HG03378 (cell line): ENCODE measurements at regions not wholly inside any gene's neighbourhood (a gene's known extent, or its start where the extent isn't known, plus 50 kb on each side); places are given as distances from the start of the nearest gene placed in this dataset.
"Not testable (repeated sequence)": the region's sequence is repeated elsewhere in the genome, so short reads cannot be mapped to it uniquely, and the experiment has no call there.

Experiments used
- ATAC-seq: cut with Tn5 transposase; IDR thresholded peaks from one replicate; pipeline ENCODE4 v1.9.1; 2021; ENCODE audit warnings: mild to moderate bottlenecking, moderate library complexity; ENCODE audit not compliant: unreplicated experiment

GRCh38 chr16:55059146-55059545, 128.5 kb downstream of the IRX5 start:
- ATAC-seq = no peak

DNA sequence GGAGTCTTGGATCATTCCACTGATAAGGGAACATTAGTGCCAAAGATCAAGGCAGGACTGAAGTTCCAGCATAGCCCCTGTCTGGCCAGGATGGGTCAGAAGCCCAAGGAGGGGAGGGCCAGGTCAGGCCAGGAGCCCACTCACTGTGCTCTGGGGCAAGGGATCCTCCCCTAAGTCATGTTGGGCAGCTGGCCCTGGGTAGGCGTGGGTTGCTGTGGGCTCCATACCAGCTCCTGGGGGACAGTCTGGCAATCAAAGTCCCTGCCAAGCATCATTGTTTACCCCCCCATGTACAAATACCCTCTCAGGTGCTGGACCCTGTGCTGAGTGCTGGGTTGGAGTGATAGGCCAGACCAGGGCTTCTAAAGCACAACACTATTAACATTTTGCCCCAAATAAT, 130.5 kb downstream of the IRX5 start:
- ATAC-seq = no peak

DNA sequence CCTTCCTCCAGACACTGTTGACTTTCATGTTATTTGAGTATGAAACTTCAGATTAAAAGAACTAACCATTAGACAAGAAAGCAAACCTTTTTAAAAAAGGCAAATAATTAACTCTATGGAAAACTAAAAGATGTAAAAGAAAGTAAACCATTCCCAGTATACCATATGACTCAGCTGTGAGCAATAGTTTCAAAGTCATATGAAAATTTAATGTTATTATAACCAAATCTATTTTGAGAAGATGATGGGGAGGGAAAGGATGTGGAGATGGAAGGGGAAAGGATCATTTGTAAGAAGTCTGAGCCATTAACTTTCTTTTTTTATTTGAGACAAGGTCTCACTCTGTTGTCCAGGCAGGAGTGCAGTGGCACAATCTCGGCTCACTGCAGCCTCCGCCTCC, 131.8 kb downstream of the IRX5 start:
- ATAC-seq = no peak

- no peak for ATAC-seq
These were observed 142.3 kb downstream of the IRX5 start for GRCh38 chr16:55072976-55073375.

- ATAC-seq = no peak
These were observed 143.2 kb downstream of the IRX5 start for GRCh38 chr16:55073830-55074229.

- ATAC-seq = not testable (repeated sequence)
These were observed 144.5 kb downstream of the IRX5 start for GRCh38 chr16:55075208-55075607.

- ATAC-seq = no peak
These were observed 145.4 kb downstream of the IRX5 start for GRCh38 chr16:55076053-55076452.

DNA sequence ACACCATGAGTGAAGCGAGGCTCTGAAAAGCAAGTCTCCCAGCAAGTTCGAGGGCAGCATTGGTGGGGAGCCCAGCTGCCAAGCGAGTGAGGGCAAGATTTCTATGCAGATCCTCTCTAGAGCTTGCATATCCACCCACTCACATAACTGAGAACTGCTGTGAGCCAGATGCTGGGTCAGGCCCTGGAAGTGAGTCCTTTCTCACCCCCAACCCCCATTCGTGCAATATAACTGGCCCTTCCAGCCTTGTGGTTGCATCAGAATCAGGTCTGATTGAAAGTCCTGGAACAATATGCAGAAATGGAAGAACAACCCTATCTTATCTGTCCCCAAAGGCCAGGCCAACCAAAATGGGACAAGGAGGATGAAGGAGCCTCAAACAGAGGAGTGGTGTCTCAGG, 146.6 kb downstream of the IRX5 start:
- no peak for ATAC-seq

DNA sequence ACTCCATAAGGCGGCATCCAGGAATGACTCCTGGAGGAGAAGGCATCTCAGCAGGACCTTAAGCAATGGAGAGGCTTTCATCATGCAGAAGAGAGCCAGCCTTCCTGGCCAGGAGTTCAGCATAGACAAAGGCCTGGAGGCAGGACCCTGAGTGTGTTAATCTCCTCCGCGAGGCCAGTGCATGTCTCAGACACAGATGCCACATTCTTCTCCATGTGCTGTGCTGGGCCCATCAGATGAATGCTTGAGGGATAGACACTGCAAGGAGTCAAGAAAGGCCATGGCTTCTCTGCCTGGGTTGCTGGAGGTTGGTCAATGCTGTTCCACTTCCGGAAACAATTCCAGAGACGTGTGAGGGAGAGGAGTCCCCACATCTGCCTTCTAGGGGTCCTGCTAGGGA, 147.5 kb downstream of the IRX5 start:
- ATAC-seq = no peak

DNA sequence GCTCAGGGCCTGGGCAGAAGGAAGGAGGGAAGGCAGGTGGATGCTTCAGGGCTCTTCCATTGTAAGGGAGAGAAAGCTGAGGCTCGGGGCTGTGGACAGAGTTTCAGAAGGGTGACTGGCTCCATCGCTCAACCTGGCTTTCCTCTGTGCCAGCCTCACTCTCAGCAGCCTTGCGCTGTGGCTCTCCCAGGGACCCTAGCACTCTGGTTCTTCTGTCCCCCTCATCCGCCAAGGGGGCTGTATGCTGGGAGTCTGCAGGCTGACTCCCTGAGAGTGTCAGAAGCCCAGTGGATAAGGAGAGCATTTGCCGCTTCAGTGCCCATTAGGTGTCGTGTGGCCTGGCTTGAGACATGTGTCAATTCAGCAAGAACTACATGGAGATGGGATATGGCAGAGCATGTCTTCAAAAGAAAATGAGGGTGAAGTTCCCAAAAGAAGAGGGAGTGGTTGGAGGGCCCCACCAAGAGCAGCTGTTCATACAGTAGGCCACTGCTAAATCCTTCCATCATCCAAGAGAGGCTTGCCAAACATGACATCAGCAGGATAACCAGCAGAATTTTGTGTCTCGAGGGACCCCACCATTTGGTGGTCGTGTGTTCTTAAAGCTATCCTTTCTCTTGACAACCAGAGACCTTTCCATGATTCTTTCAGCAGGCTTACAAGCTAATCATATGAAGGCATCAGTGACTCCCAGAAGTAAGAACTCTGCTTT, 148.2 kb downstream of the IRX5 start:
- no peak for ATAC-seq

GRCh38 chr16:55081622-55082590, 151.2 kb downstream of the IRX5 start:
- ATAC-seq = no peak

DNA sequence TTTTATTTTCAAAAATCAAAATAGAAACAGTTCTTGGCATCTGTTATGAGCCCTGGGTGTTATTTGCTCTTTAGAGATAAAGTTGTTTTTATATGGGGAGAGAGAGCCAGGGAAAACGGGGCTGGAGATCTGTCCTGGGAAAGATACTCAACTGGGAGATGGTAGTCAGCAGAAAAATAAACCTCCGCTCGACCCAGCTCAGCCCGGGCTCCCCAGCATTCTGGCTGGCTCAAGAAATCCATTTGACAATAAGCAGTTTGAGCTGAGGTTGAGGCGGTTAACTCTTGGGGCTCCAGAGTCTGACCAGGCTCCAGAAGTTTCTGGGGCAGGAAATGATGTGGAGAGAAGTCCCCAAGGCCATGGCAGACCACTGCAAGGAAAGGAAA, 151.9 kb downstream of the IRX5 start:
- ATAC-seq = no peak

- ATAC-seq = no peak
These were observed 152.4 kb downstream of the IRX5 start for GRCh38 chr16:55083052-55083451.

GRCh38 chr16:55088098-55088497, 157.4 kb downstream of the IRX5 start:
- no peak for ATAC-seq

- ATAC-seq = no peak
These were observed 158.9 kb downstream of the IRX5 start for GRCh38 chr16:55089600-55089999.

DNA sequence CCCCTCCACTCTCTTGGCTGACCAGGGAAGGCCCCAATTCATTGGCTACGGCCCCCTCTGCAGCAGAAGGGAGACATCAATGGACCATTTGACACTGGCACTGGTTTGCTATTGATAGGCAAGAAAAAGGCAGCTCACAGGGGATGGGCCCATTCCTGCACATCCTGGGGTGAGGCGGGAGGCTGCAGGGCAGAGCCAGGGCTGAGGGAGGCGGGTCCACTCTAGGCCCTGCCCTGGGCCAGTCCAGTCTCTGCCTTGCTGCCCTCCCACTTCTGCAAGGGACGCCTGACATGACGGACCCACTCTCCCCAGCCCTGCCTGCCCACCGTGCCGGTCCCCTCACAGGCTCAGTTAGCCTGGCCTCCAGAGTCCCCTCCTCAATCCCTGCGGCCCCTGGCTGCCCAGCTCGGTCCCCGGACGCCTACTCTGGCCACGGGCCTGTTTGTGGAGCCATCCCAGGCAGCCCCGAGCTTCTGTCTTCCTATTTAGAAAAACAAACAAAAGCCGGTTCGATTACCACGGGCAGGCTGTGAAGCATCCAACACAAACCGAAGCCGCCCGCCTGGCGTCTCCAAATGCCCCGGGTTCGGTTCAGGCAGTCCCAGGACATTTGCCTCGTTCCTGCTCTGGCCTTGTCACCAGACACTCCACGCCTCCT, 160.7 kb downstream of the IRX5 start:
- ATAC-seq = no peak

DNA sequence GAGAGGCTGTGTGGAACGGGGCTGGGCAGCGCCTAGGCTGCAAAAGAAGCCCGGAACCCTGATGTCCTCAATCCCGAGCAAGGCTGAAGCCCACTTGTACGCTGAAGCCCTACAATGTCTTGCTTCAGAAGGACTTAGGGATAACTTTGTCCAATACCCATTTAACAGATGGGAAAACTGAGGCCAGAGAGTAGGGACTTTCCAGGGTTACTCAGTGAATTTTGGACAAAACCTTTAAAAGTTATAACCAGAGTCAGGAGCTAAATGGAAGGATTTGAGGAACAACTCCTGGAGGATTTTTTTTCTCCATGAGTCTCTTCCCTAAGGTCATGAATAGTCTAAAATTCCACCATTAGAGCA, 161.2 kb downstream of the IRX5 start:
- no peak for ATAC-seq

DNA sequence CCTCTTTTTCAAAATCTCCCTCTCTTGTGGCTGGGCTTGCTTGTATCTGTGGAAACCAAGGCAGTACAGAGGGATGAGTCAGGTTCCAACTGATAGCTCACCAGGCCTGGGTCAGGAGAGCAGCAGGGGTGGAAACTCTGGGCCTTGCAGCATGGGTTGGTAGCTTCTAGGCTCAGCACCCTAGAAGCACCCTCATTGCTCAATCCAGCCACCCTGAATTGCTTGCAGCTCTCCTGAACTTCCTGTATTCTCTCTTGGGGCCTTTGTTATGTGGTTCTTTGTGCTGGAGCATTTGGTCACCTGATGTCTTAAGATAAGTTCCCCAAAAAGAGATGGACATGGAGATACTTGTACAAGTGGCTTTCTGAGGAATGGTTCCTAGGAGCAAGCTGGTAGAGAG, 169.4 kb downstream of the IRX5 start:
- ATAC-seq = no peak

GRCh38 chr16:55101026-55101425, 170.4 kb downstream of the IRX5 start:
- no peak for ATAC-seq

GRCh38 chr16:55102077-55102476, 171.4 kb downstream of the IRX5 start:
- ATAC-seq = no peak

- no peak for ATAC-seq
These were observed 171.9 kb downstream of the IRX5 start for GRCh38 chr16:55102531-55102930.

DNA sequence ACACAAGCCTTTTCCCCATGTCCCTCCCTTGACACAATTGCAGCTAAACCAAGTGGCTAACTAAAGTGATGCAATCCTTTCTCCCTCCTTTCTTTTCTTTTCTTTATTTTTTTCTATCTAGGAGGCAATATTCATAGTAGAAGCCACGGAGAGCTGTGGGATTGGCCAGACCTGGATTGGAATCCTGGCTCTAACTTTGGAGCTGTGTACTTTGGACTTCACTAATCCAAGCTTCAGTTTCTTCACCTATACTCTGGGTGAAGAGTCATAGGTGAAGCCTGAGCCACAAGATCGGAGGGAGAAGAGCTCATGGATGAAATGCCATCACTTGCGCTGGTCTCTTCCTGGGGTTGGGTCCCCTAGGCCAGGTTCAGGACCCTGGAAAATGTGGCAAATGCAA, 177.2 kb downstream of the IRX5 start:
- no peak for ATAC-seq
